Mesenchymal stem cell (in vitro differentiated cells and primary cell): ENCODE measurements at regions not wholly inside any gene's neighbourhood (a gene's known extent, or its start where the extent isn't known, plus 50 kb on each side); places are given as distances from the start of the nearest gene placed in this dataset.

Experiments used
- DNase-seq: peaks from one replicate; pipeline ENCODE4 v3.0.0-alpha.2; 2013
- H2AFZ ChIP-seq: one replicate; pipeline ENCODE4 v1.6.1; 2013; ENCODE audit warnings: low read depth, mild to moderate bottlenecking, control low read depth, inconsistent platforms, low read length, moderate library complexity
- H2AK5ac ChIP-seq: 2 replicates; pipeline ENCODE4 v1.6.1; 2013; ENCODE audit warnings: low read length, moderate library complexity, mild to moderate bottlenecking, inconsistent platforms; ENCODE audit not compliant: severe bottlenecking
- H2BK120ac ChIP-seq: one replicate; pipeline ENCODE4 v1.6.1; 2013; ENCODE audit warnings: low read depth, mild to moderate bottlenecking, inconsistent platforms, low read length, moderate library complexity
- H2BK12ac ChIP-seq, 2 experiments: one replicate each; pipeline ENCODE4 v1.6.1; 2013; ENCODE audit warnings: inconsistent platforms in 2 of 2, low read length in 2 of 2, mild to moderate bottlenecking in 2 of 2, moderate library complexity in 2 of 2, control low read depth in 1 of 2
- H2BK15ac ChIP-seq: one replicate; pipeline ENCODE4 v1.6.1; 2013; ENCODE audit warnings: mild to moderate bottlenecking, low read depth, inconsistent platforms; ENCODE audit not compliant: poor library complexity, severe bottlenecking
- H2BK5ac ChIP-seq: 2 replicates; pipeline ENCODE4 v1.6.1; 2013; ENCODE audit warnings: low read depth, mild to moderate bottlenecking, low read length, control low read depth, inconsistent platforms; ENCODE audit not compliant: poor library complexity, severe bottlenecking
- H3K14ac ChIP-seq, 2 experiments: one replicate each; pipeline ENCODE4 v1.6.1; 2013; ENCODE audit warnings: inconsistent platforms in 2 of 2, low read length in 2 of 2, control low read depth in 1 of 2, mild to moderate bottlenecking in 1 of 2, moderate library complexity in 1 of 2
- H3K18ac ChIP-seq, 2 experiments: one replicate each; pipeline ENCODE4 v1.6.1; 2013; ENCODE audit warnings: inconsistent platforms in 2 of 2, low read length in 2 of 2, control low read depth in 1 of 2, low read depth in 1 of 2, mild to moderate bottlenecking in 1 of 2
- H3K23ac ChIP-seq, 2 experiments: one replicate each; pipeline ENCODE4 v1.6.1; 2013; ENCODE audit warnings: inconsistent platforms in 2 of 2, low read length in 2 of 2, mild to moderate bottlenecking in 2 of 2, moderate library complexity in 2 of 2, control low read depth in 1 of 2
- H3K27ac ChIP-seq: 2 replicates; pipeline ENCODE4 v1.5.1; 2013; ENCODE audit warnings: mild to moderate bottlenecking, moderate library complexity, low read length, control low read depth, inconsistent platforms; ENCODE audit not compliant: poor library complexity, severe bottlenecking
- H3K27me3 ChIP-seq, 2 experiments: 2 replicates each; pipeline versions ENCODE4 v1.6.1 to v1.7.0; 2013; ENCODE audit warnings: low read length in 2 of 2, mild to moderate bottlenecking in 2 of 2, moderate library complexity in 2 of 2, control low read depth in 1 of 2, inconsistent platforms in 1 of 2; ENCODE audit not compliant: control insufficient read depth in 1 of 2, insufficient read depth in 1 of 2
- H3K36me3 ChIP-seq, 2 experiments: 2 replicates each; pipeline versions ENCODE4 v1.6.1 to v1.7.0; 2013; ENCODE audit warnings: low read length in 2 of 2, control low read depth in 1 of 2, inconsistent platforms in 1 of 2, low read depth in 1 of 2, mild to moderate bottlenecking in 1 of 2; ENCODE audit not compliant: insufficient read depth in 2 of 2, control insufficient read depth in 1 of 2
- H3K4ac ChIP-seq, 2 experiments: one replicate each; pipeline ENCODE4 v1.6.1; 2013; ENCODE audit warnings: inconsistent platforms in 2 of 2, low read length in 2 of 2, mild to moderate bottlenecking in 2 of 2, moderate library complexity in 2 of 2, control low read depth in 1 of 2, low read depth in 1 of 2
- H3K4me1 ChIP-seq: 2 replicates; pipeline ENCODE4 v1.6.1; 2013; ENCODE audit warnings: low read depth, low read length, control low read depth; ENCODE audit not compliant: control insufficient read depth, insufficient read depth
- H3K4me2 ChIP-seq: 2 replicates; pipeline ENCODE4 v1.6.1; 2013; ENCODE audit warnings: low read length, mild to moderate bottlenecking, inconsistent platforms; ENCODE audit not compliant: poor library complexity, severe bottlenecking
- H3K4me3 ChIP-seq, 2 experiments: 2 replicates each; pipeline versions ENCODE4 v1.5.1 to v1.7.0; 2013; ENCODE audit warnings: low read length in 2 of 2, mild to moderate bottlenecking in 2 of 2, control low read depth in 1 of 2, low read depth in 1 of 2; ENCODE audit not compliant: insufficient read depth in 1 of 2
- H3K79me1 ChIP-seq: replicated peaks from 2 replicates; pipeline ENCODE4 v1.6.1; 2013; ENCODE audit warnings: mild to moderate bottlenecking, control low read depth, low read length, inconsistent platforms; ENCODE audit not compliant: poor library complexity, severe bottlenecking
- H3K9ac ChIP-seq: 2 replicates; pipeline ENCODE4 v1.7.0; 2013; ENCODE audit warnings: mild to moderate bottlenecking, low read length, moderate library complexity
- H3K9me3 ChIP-seq: 2 replicates; pipeline ENCODE4 v1.7.0; 2013; ENCODE audit warnings: mild to moderate bottlenecking, low read length; ENCODE audit not compliant: control insufficient read depth
- H4K8ac ChIP-seq: one replicate; pipeline ENCODE4 v1.6.1; 2013; ENCODE audit warnings: inconsistent platforms, mild to moderate bottlenecking, low read length, moderate library complexity
- H4K91ac ChIP-seq: one replicate; pipeline ENCODE4 v1.6.1; 2013; ENCODE audit warnings: mild to moderate bottlenecking, low read length, inconsistent platforms
- WGBS: methylation state at CpG from one replicate; pipeline ENCODE4 v1.1.7; 2013; ENCODE audit warnings: mixed read lengths; 5-methylcytosine and 5-hydroxymethylcytosine counted together

DNA sequence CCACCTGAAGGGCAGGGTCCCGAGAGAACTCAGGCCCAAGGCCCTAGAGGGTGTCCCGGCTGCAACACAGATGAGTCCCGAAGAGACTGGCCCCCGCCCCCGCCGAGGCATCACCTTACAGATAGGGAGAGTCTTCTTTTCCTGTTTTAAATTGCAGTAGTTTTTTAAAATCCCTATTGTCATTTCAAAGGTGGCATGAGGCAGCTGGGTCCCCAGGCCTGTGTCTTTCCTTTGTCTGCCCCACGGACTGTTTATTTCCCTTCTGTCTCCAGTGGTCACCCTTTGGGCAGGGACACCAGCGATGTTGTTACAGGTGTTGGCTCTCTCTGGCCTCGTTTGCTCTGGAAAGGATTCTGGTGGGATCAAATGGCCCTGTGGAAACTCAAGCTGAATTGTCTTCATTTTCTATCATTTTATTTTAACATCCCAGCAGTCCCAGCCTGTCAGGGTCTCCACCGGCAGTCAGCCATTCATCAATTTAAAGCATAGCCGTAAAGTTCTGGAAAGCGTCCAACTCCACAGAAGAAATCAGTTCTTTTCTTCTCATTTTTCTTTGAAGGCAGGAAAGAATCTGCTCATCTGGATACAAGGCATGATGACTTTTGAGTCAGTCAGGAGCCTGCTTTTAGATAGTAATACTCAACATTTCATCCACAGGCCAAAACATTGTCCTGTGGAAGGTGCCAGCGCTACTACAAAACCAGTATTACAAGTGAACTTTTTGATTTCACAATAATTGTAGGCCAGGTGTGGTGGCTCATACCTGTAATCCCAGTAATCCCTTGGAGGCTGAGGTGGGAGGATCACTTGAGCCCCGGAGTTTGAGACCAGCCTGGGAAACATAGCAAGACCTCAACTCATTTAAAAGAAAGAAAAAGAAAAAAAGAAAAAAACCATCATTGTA, 96.2 kb downstream of the HES1 start:
- no peak overlapping the region for H3K4ac ChIP-seq
- H2BK5ac ChIP-seq = no peak overlapping the region
- H3K4me1 ChIP-seq = no peaks in the 10 kb centered on the region
- no peak overlapping the region for H2BK120ac ChIP-seq
- H2BK12ac ChIP-seq = no peak overlapping the region
- H3K18ac ChIP-seq = no peak overlapping the region
- H3K14ac ChIP-seq = no peak overlapping the region
- no peak overlapping the region for H3K4me2 ChIP-seq
- H3K9me3 ChIP-seq = peaks cover 3% of the 10 kb centered on the region
- no peak for DNase-seq
- no peak overlapping the region for H2AK5ac ChIP-seq
- H2AFZ ChIP-seq = no peak overlapping the region
- no peak overlapping the region for H3K9ac ChIP-seq
- H2BK15ac ChIP-seq = no peak overlapping the region
- no peak overlapping the region for H3K4me3 ChIP-seq
- no peak overlapping the region for H4K8ac ChIP-seq
- H3K79me1 ChIP-seq = no peaks in the 10 kb centered on the region
- 60% methylated on average over 12 of the region's 14 CpGs for WGBS
- H3K36me3 ChIP-seq = no peaks in the 10 kb centered on the region
- no peak overlapping the region for H4K91ac ChIP-seq
- H3K27ac ChIP-seq = no peak overlapping the region
- peaks cover 17 to 20% of the 10 kb centered on the region in 2 experiments for H3K27me3 ChIP-seq
- no peak overlapping the region for H3K23ac ChIP-seq

DNA sequence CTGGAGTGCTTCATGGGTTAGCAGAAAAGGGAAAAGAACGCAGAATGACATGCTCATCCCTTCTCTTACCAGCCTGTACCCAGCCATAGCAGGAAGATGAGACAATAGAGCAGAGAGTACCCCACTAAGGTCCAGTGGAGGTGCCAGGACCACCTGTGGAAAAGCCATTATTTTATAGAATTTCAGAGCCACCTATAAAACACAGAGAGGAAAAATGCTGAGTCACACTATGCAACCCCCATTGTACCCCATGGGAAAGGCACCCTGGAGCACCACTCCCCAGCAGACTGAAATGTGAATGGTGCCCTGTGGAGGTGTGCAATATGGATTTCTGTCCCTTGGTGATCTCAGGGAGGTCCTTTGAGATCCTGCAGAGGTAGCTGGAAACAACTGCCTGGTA, 97.2 kb downstream of the HES1 start:
- no CpG with 5 or more reads among the region's 1 CpG for WGBS
- Histone ChIP-seq H3K4me1 (no peaks in the 10 kb centered on the region), H2AFZ (peak overlapping the region; percentile 36), H3K79me1 (no peaks in the 10 kb centered on the region), H4K91ac (no peak overlapping the region), H2BK12ac (no peak overlapping the region), H2AK5ac (no peak overlapping the region), H3K18ac (no peak overlapping the region), H3K9ac (no peak overlapping the region), H3K4me3 (no peak overlapping the region), H2BK5ac (no peak overlapping the region), H3K9me3 (peaks cover 6% of the 10 kb centered on the region), H2BK15ac (no peak overlapping the region), H3K4me2 (no peak overlapping the region), H3K36me3 (no peaks in the 10 kb centered on the region), H3K4ac (no peak overlapping the region), H3K14ac (no peak overlapping the region), H4K8ac (no peak overlapping the region), H2BK120ac (no peak overlapping the region), H3K27ac (no peak overlapping the region), H3K27me3 (peaks cover 14 to 19% of the 10 kb centered on the region in 2 experiments), H3K23ac (no peak overlapping the region)
- DNase-seq = no peak

DNA sequence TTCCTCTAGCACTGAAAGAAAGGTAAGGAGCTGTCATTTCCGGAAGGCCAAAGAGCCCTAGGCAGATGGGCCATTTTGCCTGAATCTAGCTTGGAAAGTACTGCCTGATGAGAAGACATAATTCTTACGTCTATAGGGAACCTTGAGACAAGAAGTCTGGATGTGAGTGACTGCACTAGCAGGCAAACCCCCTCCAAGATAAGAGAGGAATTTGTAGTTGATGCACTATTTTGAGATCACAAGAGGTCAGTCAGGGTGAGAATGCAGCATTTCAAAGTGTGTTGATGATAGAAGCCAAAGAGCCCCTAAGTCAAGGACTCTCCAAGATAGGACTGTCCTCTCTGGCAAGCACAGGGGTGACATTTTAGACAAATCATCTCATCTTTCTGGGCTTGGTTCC, 99.2 kb downstream of the HES1 start:
- H2BK120ac ChIP-seq = no peak overlapping the region
- H3K27me3 ChIP-seq = peaks cover 11 to 14% of the 10 kb centered on the region in 2 experiments
- DNase-seq = no peak
- H3K9me3 ChIP-seq = peaks cover 6% of the 10 kb centered on the region
- no peak overlapping the region for H3K27ac ChIP-seq
- H3K18ac ChIP-seq = no peak overlapping the region
- H4K91ac ChIP-seq = no peak overlapping the region
- H2BK12ac ChIP-seq = no peak overlapping the region
- H2BK15ac ChIP-seq = no peak overlapping the region
- no peak overlapping the region for H3K4me2 ChIP-seq
- H4K8ac ChIP-seq = no peak overlapping the region
- no peak overlapping the region for H2AFZ ChIP-seq
- no peak overlapping the region for H2AK5ac ChIP-seq
- H3K4ac ChIP-seq = no peak overlapping the region
- no peaks in the 10 kb centered on the region for H3K79me1 ChIP-seq
- no peak overlapping the region for H2BK5ac ChIP-seq
- no peak overlapping the region for H3K4me3 ChIP-seq
- WGBS = 67% methylated on average over 2 of the region's 2 CpGs
- H3K23ac ChIP-seq = no peak overlapping the region
- no peak overlapping the region for H3K14ac ChIP-seq
- no peaks in the 10 kb centered on the region for H3K4me1 ChIP-seq
- no peak overlapping the region for H3K9ac ChIP-seq
- no peaks in the 10 kb centered on the region for H3K36me3 ChIP-seq

DNA sequence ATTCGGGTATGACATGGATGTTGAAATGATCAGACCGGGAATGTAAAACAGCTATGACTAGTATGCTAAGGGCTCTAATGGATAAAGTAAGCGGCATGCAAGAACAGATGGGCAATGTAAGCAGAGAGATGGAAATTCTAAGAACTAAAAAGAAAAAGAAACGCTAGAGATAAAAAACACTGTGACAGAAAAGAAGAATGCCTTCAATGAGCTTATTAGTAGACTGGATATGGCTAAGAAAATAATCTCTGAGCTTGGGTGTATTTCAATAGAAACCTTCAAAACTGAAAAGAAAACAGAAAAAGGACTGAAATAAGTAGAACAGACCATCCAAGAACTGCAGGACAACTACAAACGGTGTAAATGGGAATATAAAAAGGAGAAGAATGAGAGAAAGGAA, 101.2 kb downstream of the HES1 start:
- no peak overlapping the region for H2AFZ ChIP-seq
- H3K36me3 ChIP-seq = no peaks in the 10 kb centered on the region
- H3K27ac ChIP-seq = no peak overlapping the region
- H3K4me1 ChIP-seq = no peaks in the 10 kb centered on the region
- H3K23ac ChIP-seq = no peak overlapping the region
- peak; percentile 42 for DNase-seq
- no peak overlapping the region for H3K9ac ChIP-seq
- no peak overlapping the region for H4K91ac ChIP-seq
- H3K4me3 ChIP-seq = no peak overlapping the region
- H2BK5ac ChIP-seq = no peak overlapping the region
- H3K4ac ChIP-seq = no peak overlapping the region
- 92% methylated on average over 4 of the region's 5 CpGs for WGBS
- peaks cover 6% of the 10 kb centered on the region for H3K9me3 ChIP-seq
- H3K79me1 ChIP-seq = no peaks in the 10 kb centered on the region
- H2AK5ac ChIP-seq = no peak overlapping the region
- H3K27me3 ChIP-seq = peaks cover 14 to 17% of the 10 kb centered on the region in 2 experiments
- no peak overlapping the region for H2BK12ac ChIP-seq
- H3K14ac ChIP-seq = no peak overlapping the region
- H2BK15ac ChIP-seq = no peak overlapping the region
- H2BK120ac ChIP-seq = no peak overlapping the region
- no peak overlapping the region for H3K4me2 ChIP-seq
- H3K18ac ChIP-seq = no peak overlapping the region
- H4K8ac ChIP-seq = no peak overlapping the region
